BLaER1 treated with 17β-estradiol and CSF1 and Interleukin-3, amounts not matched to agents 10 nM and 100 nM (cell line): ENCODE measurements at regions not wholly inside any gene's neighbourhood (a gene's known extent, or its start where the extent isn't known, plus 50 kb on each side); places are given as distances from the start of the nearest gene placed in this dataset.
"Not testable (repeated sequence)": the region's sequence is repeated elsewhere in the genome, so short reads cannot be mapped to it uniquely, and the experiment has no call there.

ENCODE experiments used
- H3K27ac ChIP-seq, 11 experiments: shearing (Covaris generic); formaldehyde crosslinking; 2 replicates each; pipeline ENCODE4 v1.8.1; 2022
- H3K27me3 ChIP-seq, 11 experiments: shearing (Covaris generic); formaldehyde crosslinking; 2 replicates each; pipeline ENCODE4 v1.8.1; 2022
- H3K36me3 ChIP-seq, 11 experiments: shearing (Covaris generic); formaldehyde crosslinking; 2 replicates each; pipeline ENCODE4 v1.8.1; 2022
- H3K4me1 ChIP-seq, 10 experiments: shearing (Covaris generic); formaldehyde crosslinking; 2 replicates each; pipeline ENCODE4 v1.8.1; 2022
- H3K4me2 ChIP-seq, 11 experiments: shearing (Covaris generic); formaldehyde crosslinking; 2 replicates each; pipeline ENCODE4 v1.8.1; 2022
- H3K4me3 ChIP-seq, 10 experiments: shearing (Covaris generic); formaldehyde crosslinking; 2 replicates each; pipeline ENCODE4 v1.8.1; 2022
- H3K9ac ChIP-seq, 11 experiments: shearing (Covaris generic); formaldehyde crosslinking; 2 replicates each; pipeline ENCODE4 v1.8.1; 2022
- H3K9me3 ChIP-seq, 11 experiments: shearing (Covaris generic); formaldehyde crosslinking; replicated peaks in 1 of 11; 2 replicates each; pipeline ENCODE4 v1.8.1; 2022
- H4K20me1 ChIP-seq, 11 experiments: shearing (Covaris generic); formaldehyde crosslinking; 2 replicates each; pipeline ENCODE4 v1.8.1; 2022
- Cebpa-rat ChIP-seq, 11 experiments: shearing (Covaris generic); IDR thresholded peaks; 2 replicates each; pipeline ENCODE4 v1.8.1; 2022

- no peak for TF ChIP-seq Cebpa-rat (IDR thresholded peaks at IDR 0.05)
These were observed 672.5 kb upstream of the EEF2KMT start for GRCh38 chr16:5770118-5770517.

DNA sequence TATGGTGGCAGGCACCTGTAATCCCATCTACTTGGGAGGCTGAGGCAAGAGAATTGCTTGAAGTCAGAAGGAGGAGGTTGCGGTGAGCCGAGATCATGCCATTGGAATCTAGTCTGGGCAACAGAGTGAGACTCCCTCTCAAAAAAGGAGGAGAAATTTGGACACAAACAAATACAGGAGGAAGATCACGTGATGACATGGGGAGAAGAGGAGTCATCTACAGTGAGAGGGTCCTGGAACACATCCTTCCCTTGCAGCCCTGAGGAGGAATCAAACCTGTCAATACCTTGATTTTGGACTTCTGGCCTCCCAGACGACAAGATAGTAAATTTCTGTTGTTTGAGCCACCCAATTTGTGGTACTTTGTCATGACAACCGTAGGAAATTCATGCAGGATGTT, 671.9 kb upstream of the EEF2KMT start:
- TF ChIP-seq Cebpa-rat (IDR thresholded peaks at IDR 0.05), result no peak
- H3K36me3 ChIP-seq, result no peaks in the 10 kb centered on the region

More at GRCh38 chr16:5770118-5770517, 672.5 kb upstream of the EEF2KMT start:
- Histone ChIP-seq H3K4me3 (no peak overlapping the region), H3K27ac (no peak overlapping the region), H3K9me3 (no peaks in the 10 kb centered on the region), H3K4me2 (no peak overlapping the region), H3K9ac (no peak overlapping the region), H4K20me1 (no peaks in the 10 kb centered on the region; a peak in 1 of 22 replicates), H3K4me1 (peaks cover 0 to 3% (median 0%) of the 10 kb centered on the region in 10 experiments; a peak in 1 of 20 replicates), H3K36me3 (no peaks in the 10 kb centered on the region), H3K27me3 (no peaks in the 10 kb centered on the region)

GRCh38 chr16:5768445-5768844, 670.9 kb upstream of the EEF2KMT start:
- Histone ChIP-seq H3K27ac (no peak overlapping the region), H3K27me3 (no peaks in the 10 kb centered on the region), H3K4me1 (peaks cover 0 to 5% (median 0%) of the 10 kb centered on the region in 10 experiments; a peak in 1 of 20 replicates), H4K20me1 (no peaks in the 10 kb centered on the region; a peak in 1 of 22 replicates), H3K9me3 (no peaks in the 10 kb centered on the region), H3K9ac (no peak overlapping the region), H3K36me3 (no peaks in the 10 kb centered on the region), H3K4me2 (no peak overlapping the region), H3K4me3 (no peak overlapping the region)
- no peak for TF ChIP-seq Cebpa-rat (IDR thresholded peaks at IDR 0.05)

More for the DNA sequence above, 671.9 kb upstream of the EEF2KMT start:
- Histone ChIP-seq H3K27me3 (no peaks in the 10 kb centered on the region), H3K27ac (no peak overlapping the region), H3K4me3 (no peak overlapping the region), H4K20me1 (no peaks in the 10 kb centered on the region; a peak in 1 of 22 replicates), H3K4me2 (no peak overlapping the region), H3K4me1 (peaks cover 0 to 5% (median 0%) of the 10 kb centered on the region in 10 experiments; a peak in 1 of 20 replicates), H3K9ac (no peak overlapping the region), H3K9me3 (no peaks in the 10 kb centered on the region)

GRCh38 chr16:5763176-5763575, 665.6 kb upstream of the EEF2KMT start:
- Histone ChIP-seq H3K9me3 (no peaks in the 10 kb centered on the region), H4K20me1 (no peaks in the 10 kb centered on the region; a peak in 1 of 22 replicates), H3K4me2 (no peak overlapping the region), H3K27me3 (no peaks in the 10 kb centered on the region), H3K4me1 (peaks cover 0 to 14% (median 0%) of the 10 kb centered on the region in 10 experiments; a peak in 4 of 20 replicates), H3K27ac (no peak overlapping the region), H3K36me3 (no peaks in the 10 kb centered on the region), H3K9ac (no peak overlapping the region), H3K4me3 (no peak overlapping the region)
- TF ChIP-seq Cebpa-rat (IDR thresholded peaks at IDR 0.05), result no peak

DNA sequence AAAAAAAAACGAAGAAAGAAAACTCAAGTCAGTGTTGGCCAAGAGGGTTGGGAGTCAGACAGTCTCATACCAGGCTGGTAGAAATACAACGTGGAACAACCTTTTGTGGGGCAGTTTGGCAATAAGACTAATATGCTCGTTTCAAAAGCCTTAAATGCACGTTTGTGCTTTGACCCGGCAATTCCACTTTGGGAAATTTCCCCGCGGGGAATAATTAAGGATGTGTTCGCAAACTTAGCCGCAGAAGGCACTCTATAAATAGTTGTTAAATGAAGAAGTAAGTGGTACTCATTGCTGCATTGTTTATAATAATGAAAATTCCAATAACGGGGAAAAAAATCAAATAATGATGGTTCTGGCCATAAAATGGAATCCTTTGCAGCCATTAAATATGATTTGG, 664.8 kb upstream of the EEF2KMT start:
- H3K4me1 ChIP-seq, result peaks cover 0 to 14% (median 0%) of the 10 kb centered on the region in 10 experiments; a peak in 4 of 20 replicates
- H3K4me2 ChIP-seq, result no peak overlapping the region
- no peaks in the 10 kb centered on the region; a peak in 1 of 22 replicates for H4K20me1 ChIP-seq
- no peak overlapping the region for H3K9ac ChIP-seq
- no peak overlapping the region for H3K27ac ChIP-seq
- H3K27me3 ChIP-seq, result no peaks in the 10 kb centered on the region
- no peaks in the 10 kb centered on the region for H3K9me3 ChIP-seq
- no peak overlapping the region for H3K4me3 ChIP-seq
- H3K36me3 ChIP-seq, result no peaks in the 10 kb centered on the region
- TF ChIP-seq Cebpa-rat (IDR thresholded peaks at IDR 0.05), result no peak

DNA sequence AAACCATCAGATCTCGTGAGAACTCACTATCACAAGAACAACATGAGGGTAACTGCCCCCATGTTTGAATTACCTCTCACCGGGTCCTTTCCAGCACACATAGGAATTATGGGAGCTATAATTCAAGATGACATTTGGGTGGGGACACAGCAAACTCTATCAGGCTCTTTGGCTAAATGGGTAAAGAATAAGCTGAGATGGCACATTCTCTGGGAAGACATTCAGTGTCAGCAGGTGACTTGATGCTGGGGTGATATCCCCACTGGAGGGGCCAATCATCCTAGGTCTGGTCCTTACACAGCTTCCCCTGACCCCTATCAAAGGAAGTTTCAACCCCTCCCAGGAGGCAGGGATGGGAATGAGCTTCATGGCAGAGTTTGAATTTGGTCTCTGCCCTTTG, 664.0 kb upstream of the EEF2KMT start:
- TF ChIP-seq Cebpa-rat (IDR thresholded peaks at IDR 0.05), result no peak
- Histone ChIP-seq H3K9me3 (no peaks in the 10 kb centered on the region), H3K4me1 (peaks cover 0 to 14% (median 0%) of the 10 kb centered on the region in 10 experiments; a peak in 4 of 20 replicates), H3K4me3 (no peak overlapping the region), H3K9ac (no peak overlapping the region), H3K27ac (no peak overlapping the region), H3K27me3 (no peaks in the 10 kb centered on the region), H3K4me2 (no peak overlapping the region), H3K36me3 (no peaks in the 10 kb centered on the region), H4K20me1 (no peaks in the 10 kb centered on the region; a peak in 1 of 22 replicates)

- Histone ChIP-seq H4K20me1 (no peaks in the 10 kb centered on the region), H3K4me2 (no peak overlapping the region)
- TF ChIP-seq Cebpa-rat (IDR thresholded peaks at IDR 0.05), result no peak
These were observed 660.7 kb upstream of the EEF2KMT start for GRCh38 chr16:5758281-5758680.

GRCh38 chr16:5756969-5757368, 659.4 kb upstream of the EEF2KMT start:
- H3K27me3 ChIP-seq, result no peaks in the 10 kb centered on the region
- H3K4me1 ChIP-seq, result peaks cover 0 to 9% (median 0%) of the 10 kb centered on the region in 10 experiments; a peak in 4 of 20 replicates
- no peak overlapping the region for H3K27ac ChIP-seq
- H4K20me1 ChIP-seq, result no peaks in the 10 kb centered on the region
- no peaks in the 10 kb centered on the region for H3K36me3 ChIP-seq
- TF ChIP-seq Cebpa-rat (IDR thresholded peaks at IDR 0.05), result no peak
- no peak overlapping the region for H3K9ac ChIP-seq
- H3K4me3 ChIP-seq, result no peak overlapping the region
- no peaks in the 10 kb centered on the region for H3K9me3 ChIP-seq
- H3K4me2 ChIP-seq, result no peak overlapping the region

More at GRCh38 chr16:5758281-5758680, 660.7 kb upstream of the EEF2KMT start:
- no peaks in the 10 kb centered on the region for H3K36me3 ChIP-seq
- H3K9me3 ChIP-seq, result no peaks in the 10 kb centered on the region
- H3K4me1 ChIP-seq, result peaks cover 0 to 9% (median 0%) of the 10 kb centered on the region in 10 experiments; a peak in 4 of 20 replicates
- H3K9ac ChIP-seq, result no peak overlapping the region
- no peak overlapping the region for H3K4me3 ChIP-seq
- no peaks in the 10 kb centered on the region for H3K27me3 ChIP-seq
- H3K27ac ChIP-seq, result no peak overlapping the region

DNA sequence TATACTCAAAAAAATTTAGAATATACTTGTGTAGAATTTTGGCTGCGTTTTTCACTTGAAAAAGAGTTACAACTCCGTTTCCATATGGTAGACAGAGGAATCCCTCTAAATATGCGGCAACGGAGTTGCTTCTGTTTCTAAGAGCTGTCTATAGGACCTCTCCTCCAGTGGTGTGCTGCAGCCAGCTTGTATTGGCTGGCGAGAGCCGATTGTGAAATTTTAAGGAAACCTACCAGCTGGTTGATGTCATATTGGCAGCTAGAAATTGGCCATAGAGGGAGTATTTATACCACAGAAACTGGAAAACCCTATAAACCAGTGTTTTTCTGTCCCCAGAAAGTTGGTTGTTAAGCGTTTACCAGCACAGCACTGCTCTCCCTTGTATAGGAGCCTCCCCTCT, 655.8 kb upstream of the EEF2KMT start:
- H3K4me1 ChIP-seq, result no peaks in the 10 kb centered on the region
- H3K4me3 ChIP-seq, result no peak overlapping the region
- H3K9ac ChIP-seq, result no peak overlapping the region
- H3K4me2 ChIP-seq, result no peak overlapping the region
- H4K20me1 ChIP-seq, result no peaks in the 10 kb centered on the region
- no peaks in the 10 kb centered on the region for H3K27me3 ChIP-seq
- no peaks in the 10 kb centered on the region for H3K36me3 ChIP-seq
- no peak overlapping the region for H3K27ac ChIP-seq
- no peaks in the 10 kb centered on the region for H3K9me3 ChIP-seq
- no peak for TF ChIP-seq Cebpa-rat (IDR thresholded peaks at IDR 0.05)

GRCh38 chr16:5751216-5751615, 653.6 kb upstream of the EEF2KMT start:
- no peak overlapping the region for H3K9ac ChIP-seq
- no peaks in the 10 kb centered on the region for H4K20me1 ChIP-seq
- no peaks in the 10 kb centered on the region for H3K9me3 ChIP-seq
- H3K4me3 ChIP-seq, result no peak overlapping the region
- H3K4me1 ChIP-seq, result no peaks in the 10 kb centered on the region
- no peak for TF ChIP-seq Cebpa-rat (IDR thresholded peaks at IDR 0.05)
- H3K27me3 ChIP-seq, result no peaks in the 10 kb centered on the region
- H3K36me3 ChIP-seq, result no peaks in the 10 kb centered on the region
- H3K4me2 ChIP-seq, result no peak overlapping the region
- no peak overlapping the region for H3K27ac ChIP-seq

GRCh38 chr16:5750439-5750838, 652.8 kb upstream of the EEF2KMT start:
- not testable (repeated sequence) for H3K9ac ChIP-seq, H3K36me3 ChIP-seq, H3K4me2 ChIP-seq, H3K4me3 ChIP-seq, H3K4me1 ChIP-seq, H3K27me3 ChIP-seq, H3K9me3 ChIP-seq, H3K27ac ChIP-seq, H4K20me1 ChIP-seq
